ENCODE measurements at regions not wholly inside any gene's neighbourhood (a gene's known extent, or its start where the extent isn't known, plus 50 kb on each side); places are given as distances from the start of the nearest gene placed in this dataset.
"Not testable (repeated sequence)": the region's sequence is repeated elsewhere in the genome, so short reads cannot be mapped to it uniquely, and the experiment has no call there.

GRCh38 chr3:106265704-106266103 is 396.9 kb upstream of the CBLB start:
- DNase-seq (ENCODE audit: low spot score): no peak

- no peak for DNase-seq (ENCODE audit: low spot score)
These were observed 399.9 kb upstream of the CBLB start for GRCh38 chr3:106268696-106269095.

- no peak for DNase-seq (ENCODE audit: low spot score)
These were observed 403.5 kb upstream of the CBLB start for GRCh38 chr3:106272302-106272701.

- no peak for DNase-seq (ENCODE audit: low spot score)
These were observed 406.8 kb upstream of the CBLB start for GRCh38 chr3:106275592-106275991.

- DNase-seq (ENCODE audit: low spot score): no peak
These were observed 407.3 kb upstream of the CBLB start for GRCh38 chr3:106276151-106276550.

- no peak for DNase-seq (ENCODE audit: low spot score)
These were observed 408.2 kb upstream of the CBLB start for GRCh38 chr3:106276755-106277612.

- no peak for DNase-seq (ENCODE audit: low spot score)
These were observed 408.9 kb upstream of the CBLB start for GRCh38 chr3:106277731-106278130.

- no peak for DNase-seq (ENCODE audit: low spot score)
These were observed 412.4 kb upstream of the CBLB start for GRCh38 chr3:106281221-106281620.

GRCh38 chr3:106282943-106283342 is 414.1 kb upstream of the CBLB start:
- no peak for DNase-seq (ENCODE audit: low spot score)

GRCh38 chr3:106288781-106289180 is 420.0 kb upstream of the CBLB start:
- no peak for DNase-seq (ENCODE audit: low spot score)

- no peak for DNase-seq (ENCODE audit: low spot score)
These were observed 421.6 kb upstream of the CBLB start for GRCh38 chr3:106290304-106290997.

GRCh38 chr3:106293161-106293560 is 424.3 kb upstream of the CBLB start:
- DNase-seq (ENCODE audit: low spot score): no peak

GRCh38 chr3:106294121-106294520 is 425.3 kb upstream of the CBLB start:
- no peak for DNase-seq (ENCODE audit: low spot score)

GRCh38 chr3:106296062-106296461 is 427.2 kb upstream of the CBLB start:
- DNase-seq (ENCODE audit: low spot score): no peak

GRCh38 chr3:106299300-106300098 is 430.7 kb upstream of the CBLB start:
- DNase-seq (ENCODE audit: low spot score): no peak

- no peak for DNase-seq (ENCODE audit: low spot score)
These were observed 433.8 kb upstream of the CBLB start for GRCh38 chr3:106302451-106303221.

GRCh38 chr3:106303766-106304165 is 435.0 kb upstream of the CBLB start:
- DNase-seq (ENCODE audit: low spot score): no peak

- no peak for DNase-seq (ENCODE audit: low spot score)
These were observed 436.3 kb upstream of the CBLB start for GRCh38 chr3:106305127-106305526.

- no peak for DNase-seq (ENCODE audit: low spot score)
These were observed 437.1 kb upstream of the CBLB start for GRCh38 chr3:106305882-106306435.

- DNase-seq (ENCODE audit: low spot score): no peak
These were observed 440.5 kb upstream of the CBLB start for GRCh38 chr3:106309274-106309673.

- not testable (repeated sequence) for DNase-seq (ENCODE audit: low spot score)
These were observed 441.0 kb upstream of the CBLB start for GRCh38 chr3:106309798-106310197.

All from ecto neural progenitor cell (in vitro differentiated cells).